DMS114 treated with DMSO at 0.1 percent for 48 hours (cell line): ENCODE measurements at regions not wholly inside any gene's neighbourhood (a gene's known extent, or its start where the extent isn't known, plus 50 kb on each side); places are given as distances from the start of the nearest gene placed in this dataset.

Experiments
- DNase-seq: peaks from one replicate; lab custom pipeline; 2025; ENCODE audit not compliant: unreplicated experiment; lab: John Stamatoyannopoulos, UW

DNA sequence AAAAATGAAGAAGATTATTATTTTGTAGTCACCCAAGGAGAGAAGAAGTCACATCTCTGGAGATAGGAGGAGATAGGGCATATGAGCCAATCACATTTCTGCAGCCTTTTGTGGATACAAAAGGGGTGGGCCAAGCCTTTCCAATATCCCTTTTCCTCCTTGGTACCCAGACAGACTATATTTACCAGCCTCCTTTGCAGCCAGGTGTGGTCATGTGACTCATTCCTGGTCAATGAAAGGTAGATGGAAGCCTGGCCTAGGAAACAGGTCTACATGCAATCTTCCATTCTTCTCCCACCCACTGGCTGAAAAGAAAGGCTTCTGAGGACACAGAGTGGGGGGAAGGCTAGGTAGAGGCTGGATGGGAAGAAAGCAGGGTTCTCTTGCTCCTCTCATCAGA, 58.1 kb upstream of the ERG start:
- DNase-seq = no peak

DNA sequence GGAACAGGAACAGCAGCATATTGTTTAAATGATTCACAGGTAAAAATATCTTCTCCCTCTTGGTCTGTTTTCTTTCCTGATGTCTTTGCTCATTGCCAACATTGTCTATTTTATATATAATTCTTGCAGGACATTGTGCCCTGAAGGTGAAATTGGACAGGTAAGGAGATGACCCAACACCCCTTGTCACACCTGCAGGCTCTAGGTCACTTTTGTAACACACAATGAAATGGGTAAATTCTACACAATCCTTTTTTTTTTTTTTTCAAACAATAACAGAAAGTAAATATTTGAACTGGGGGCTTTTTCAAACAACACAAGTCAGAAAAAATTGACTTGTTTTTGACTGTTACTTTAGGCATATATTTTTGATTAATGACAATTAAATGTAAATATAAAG, 62.9 kb upstream of the ERG start:
- DNase-seq = no peak

DNA sequence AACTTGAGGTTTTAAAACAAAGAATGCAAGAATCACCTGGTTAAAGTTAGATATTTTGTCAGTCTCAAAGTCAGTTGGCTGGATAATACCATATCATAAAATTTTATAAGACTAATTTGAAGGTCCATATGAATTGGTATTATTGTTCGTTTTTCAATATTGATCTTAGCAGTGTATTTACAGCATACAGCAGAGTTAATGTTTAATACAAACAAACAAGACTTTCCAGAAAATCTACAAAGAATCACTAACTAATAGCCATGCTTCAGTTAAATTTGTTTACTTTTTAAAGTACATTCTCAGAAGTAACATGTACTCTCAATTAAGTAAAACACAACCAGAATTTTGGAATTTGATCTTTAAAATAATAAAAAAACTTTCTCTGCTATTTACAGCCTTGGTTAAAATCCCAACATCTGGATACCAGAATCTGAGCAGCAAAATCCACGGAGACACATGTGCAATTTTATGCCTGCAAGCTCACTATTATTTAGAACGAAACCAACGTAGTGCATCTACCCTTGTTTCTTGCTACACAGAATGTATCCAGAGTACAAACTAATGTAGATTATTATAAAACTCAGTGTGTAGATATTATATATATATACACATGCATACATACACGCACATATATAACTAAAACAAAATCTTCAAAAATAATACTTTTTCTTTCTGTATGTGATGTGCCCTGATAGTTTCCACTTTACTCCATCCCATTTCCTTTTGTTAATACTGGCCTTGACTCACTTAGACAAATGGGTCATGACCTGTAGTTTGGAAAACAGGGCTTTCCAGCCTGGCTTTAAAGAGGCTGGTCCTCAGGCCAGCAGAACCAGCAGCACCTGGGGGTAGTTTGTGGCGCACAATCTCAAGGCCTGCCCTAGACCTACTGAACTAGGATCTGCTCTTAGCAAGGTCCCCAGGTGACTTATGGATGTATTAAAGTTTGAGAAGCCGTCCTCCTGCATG, 63.6 kb upstream of the ERG start:
- no peak for DNase-seq

DNA sequence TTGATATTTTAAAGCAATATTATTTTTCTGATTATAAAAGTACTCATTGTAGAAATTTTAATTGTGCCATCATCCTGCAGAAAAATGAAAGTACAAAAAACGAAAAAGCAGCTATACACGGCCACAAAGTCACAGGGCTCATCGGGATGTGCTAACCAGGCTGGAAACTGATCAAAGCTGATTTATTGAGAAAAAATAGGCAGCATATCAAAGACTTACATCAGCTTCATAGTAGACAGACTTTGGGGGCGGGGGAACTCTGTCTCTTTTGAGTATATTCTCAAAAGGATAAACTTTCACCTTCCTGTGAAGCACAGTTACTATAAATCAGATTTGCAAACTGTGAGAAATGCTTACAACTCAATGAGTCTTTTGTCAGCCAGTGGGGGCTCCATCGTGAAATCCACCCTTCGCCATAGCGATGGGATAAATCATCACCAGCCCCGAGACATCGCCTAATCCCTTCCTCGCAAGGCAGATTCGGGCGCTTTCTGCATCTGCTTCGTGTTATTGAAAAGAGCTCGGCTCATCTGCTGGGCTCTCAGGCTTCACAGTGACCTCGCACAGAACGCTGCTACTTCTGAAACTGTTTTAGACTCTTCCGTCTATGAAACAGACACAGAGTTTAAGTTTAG, 69.2 kb upstream of the ERG start:
- DNase-seq = no peak

DNA sequence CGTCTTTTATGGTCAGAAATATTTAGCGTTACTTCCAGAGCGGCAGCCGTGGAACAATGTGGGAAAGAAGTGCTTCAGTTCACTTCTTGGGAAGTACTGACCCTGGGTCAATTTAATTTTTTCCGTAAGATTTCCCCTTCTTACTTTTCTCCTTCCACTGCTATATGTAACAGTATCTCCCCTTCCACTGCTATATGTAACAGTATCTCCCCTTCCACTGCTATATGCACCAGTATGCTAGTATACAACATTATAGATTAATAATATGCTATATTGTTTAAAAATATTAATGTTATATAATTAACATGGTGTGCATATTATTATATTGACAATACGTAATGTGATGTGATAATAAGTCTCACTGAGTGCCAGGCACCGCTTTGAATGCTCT, 69.7 kb upstream of the ERG start:
- DNase-seq = no peak

DNA sequence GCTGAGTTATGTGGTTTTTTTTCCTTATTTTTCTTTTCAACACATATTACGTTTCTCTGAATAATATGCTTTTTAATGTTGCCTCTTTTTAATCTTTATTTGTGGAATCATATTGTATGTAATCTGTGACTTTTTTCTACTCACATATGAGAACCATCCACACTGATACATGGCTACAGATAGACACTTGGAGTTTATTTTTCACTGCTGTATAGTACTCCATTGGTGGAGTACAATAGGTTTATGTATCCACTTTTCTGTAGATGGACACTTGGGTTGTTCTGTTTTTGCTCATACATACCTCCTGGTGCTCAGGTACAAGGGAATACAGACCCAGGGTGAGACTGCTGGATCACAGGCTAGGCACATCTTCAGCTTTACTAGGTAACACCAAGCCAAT, 71.5 kb upstream of the ERG start:
- no peak for DNase-seq

DNA sequence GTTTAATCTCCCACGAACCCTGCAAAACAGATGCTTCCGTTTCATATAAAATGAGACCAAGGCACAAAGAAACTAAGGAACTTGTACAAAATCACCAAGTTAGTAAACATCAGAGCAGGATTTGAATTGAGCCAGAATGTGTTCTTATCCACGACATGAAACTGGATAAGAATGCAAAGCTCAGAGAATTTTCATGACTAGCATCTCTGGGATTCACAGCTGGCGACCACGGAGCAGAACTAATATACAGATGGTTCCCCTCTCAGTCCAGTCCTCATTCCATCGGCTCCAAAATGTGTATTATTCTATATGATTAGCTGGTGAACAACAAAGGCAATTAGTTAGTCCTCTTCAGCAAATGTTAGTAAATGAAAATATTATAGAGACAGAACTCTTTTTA, 72.3 kb upstream of the ERG start:
- no peak for DNase-seq

DNA sequence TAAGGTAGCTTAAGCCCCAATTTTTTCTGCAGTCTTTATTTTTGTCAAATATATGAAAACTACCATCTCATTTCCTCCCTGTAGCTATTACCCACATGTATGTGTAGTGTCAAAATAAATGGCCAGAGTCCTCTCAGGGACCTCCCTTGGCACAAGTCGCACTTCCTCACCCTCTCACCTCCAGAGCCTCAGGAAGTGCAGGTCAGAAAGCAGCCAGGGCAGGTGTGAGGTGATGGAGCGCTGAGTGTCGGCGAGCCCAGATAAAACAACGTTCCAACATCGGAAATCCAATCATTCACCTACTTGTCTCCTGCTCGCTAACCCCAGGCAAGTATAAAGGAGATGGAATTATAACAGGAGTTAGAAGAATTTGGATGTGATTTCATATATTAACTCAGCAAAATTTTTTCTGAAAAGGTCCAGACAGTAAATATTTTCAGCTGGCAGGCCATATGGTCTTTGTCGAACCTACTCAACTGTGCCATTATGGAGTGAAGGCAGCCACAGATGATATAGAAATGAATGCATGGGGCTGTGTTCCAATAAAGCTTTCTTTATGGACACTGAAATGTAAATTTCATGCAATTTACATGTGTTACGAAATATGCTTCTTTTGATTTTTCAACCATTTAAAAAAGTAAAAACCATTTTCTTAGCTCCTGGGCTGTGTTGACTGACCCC, 76.8 kb upstream of the ERG start:
- DNase-seq = no peak

DNA sequence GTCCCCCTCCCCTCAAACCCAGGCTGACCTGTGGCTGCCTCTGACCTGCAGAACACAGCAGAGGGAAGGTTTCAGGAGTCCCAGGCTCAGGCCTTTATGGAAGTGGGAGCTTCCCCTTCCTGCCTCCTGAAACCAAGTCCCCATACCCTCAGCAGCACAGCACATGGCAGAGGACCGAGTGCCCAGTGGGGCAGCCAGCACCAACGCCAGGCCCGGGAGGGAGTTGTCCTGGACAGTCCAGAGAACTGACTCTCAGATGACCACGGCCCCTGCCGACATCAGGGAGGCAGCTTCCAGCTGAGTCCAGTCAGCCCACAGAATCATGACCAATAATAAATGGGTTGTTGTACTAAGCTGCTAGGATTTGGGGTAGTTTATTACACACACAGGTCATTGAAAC, 79.6 kb upstream of the ERG start:
- DNase-seq = no peak

DNA sequence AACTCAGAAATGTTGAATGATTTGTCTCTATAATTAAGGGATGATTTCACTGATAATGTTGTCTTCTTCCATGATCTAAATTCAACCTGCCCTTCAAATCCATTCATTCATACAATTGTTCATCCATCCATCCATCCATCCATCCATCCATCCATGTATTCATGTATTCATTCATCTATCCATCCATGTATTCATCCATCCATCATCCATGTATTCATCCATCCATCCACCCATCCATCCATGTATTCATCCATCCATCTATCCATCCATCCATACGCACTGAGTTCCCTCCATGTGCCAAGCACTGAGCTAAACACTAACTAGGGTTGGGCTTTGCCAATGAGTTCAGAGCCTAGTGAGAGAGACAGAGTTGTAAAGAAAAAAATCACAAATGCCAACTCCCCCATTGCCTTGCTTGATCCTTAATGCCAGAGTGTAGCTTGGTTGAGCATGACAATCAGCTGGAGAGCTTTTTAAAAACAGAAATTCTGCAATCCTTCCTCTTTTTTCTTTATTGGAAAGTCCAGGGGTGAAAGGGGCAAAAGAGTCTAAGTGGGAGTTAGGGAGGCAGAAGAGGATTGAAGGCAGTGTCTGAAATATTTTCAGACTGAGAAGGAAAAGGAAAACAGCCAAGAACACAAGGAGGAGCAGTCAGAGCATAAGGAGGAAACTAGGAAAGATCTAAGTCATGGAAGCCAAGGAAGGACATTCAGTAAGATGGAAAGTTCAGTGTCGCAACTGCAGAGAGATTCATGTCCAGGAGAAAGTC, 92.4 kb upstream of the ERG start:
- no peak for DNase-seq

DNA sequence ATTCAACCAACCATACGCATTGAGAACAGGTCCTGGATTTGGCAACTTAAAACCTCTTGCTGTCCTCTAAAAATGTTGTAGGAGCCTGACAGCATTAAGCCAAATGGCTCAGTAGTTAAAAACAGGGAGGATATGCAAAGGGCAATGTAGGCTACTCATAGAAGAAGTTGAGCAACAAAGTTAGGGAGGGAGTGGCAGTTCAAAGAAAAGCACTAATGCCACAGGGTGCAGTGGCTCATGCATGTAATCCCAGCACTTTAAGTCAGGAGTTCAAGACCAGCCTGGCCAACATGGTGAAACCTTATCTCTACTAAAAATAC, 92.9 kb upstream of the ERG start:
- DNase-seq = no peak

DNA sequence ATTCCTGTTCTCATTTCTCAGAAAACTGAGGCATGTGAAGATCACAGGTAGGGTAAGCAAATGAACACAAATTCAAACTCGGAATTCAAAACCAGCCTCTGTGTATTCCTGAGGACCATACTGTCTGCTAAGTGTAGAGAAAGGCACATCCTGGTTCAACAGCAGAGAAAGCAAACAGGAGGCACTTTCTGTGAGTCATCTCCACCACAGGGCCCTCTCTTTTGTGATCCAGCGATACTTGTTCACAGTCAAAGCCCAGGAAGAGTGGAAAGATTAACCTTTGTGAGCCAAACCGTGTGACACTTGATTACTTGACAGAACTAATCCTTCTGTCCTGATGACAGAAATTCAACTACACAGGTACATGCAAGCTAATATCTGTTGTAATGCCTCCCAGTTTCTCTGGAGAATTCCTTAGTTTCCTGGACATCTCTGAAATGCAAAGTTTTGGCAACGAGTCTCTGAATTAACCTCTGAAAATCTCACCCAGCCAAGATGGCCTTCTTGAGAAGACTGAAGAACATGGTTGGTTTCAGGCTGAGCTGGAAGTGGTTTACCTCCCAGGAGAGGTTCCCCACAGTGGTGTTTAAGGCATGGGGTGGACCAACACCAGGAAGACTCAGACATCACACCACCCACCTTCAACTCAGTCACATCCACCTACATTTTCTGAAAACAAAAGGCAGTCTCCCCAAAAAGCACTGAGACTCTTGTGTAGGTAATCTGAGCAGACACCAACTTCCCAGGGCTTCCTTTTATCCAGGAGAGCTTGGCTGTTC, 98.2 kb upstream of the ERG start:
- DNase-seq = no peak

DNA sequence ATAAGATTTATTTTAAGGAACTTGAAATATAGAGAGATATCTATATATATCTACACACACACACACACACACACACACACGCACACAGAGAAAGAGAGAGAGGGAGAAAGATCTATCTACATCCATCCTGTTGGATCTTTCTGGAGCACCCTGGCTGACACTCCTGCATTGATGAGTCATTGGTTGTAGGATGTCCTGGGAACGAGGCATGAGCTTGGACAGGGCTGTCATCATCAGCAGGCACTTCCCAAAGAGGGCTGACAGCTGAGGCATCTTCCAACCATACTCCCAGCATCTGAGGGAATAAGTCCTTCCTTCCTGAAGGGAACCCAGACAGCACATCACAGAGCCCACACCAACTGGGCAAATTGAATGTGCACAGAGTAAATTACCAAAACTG, 99.1 kb upstream of the ERG start:
- DNase-seq = no peak

DNA sequence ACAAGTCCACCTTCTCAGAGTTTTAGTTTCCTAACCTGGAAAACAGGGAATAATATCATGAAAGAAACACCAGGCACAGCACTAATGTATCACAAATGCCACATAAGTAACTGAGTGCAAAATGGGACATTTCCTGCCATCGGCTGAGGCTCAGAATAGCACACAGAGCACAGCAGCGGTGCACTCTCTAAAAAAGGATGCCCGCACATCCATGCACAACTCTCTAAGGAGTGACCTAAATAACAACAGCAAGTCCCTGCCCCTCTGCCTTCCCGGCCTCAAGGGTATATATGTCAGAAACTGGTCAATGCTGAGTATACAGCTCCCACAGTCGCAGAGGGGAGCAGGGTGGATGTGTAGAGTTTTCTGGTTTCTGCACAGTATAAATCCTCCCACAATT, 100.1 kb upstream of the ERG start:
- DNase-seq = no peak

DNA sequence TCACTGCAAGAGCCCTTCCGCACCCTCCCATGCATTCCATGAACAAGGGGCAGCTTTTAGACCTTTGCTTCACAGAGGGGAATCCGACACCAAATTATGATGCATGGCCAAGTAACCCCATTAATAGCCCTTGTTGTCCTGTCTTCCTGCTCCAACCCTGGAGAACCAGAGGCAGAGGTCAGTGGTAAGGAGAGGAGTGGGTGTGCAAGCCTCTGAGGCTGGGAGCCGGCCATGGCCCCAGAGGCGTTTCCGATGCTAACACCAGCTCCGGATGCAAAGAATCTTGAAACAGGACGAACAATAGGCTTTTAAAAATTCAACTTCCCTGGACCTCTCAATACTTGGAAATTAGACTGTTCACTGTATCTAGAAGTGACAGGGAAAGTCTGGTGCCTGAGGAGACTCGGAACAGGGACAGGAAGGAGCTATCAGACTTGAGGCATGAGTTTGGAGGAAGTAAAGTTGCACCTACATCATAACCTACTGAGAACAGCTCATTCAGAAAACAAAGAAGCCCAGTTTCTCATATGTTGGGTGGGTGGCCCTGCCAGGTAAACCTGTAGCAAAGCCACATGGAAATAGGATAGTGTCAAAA, 101.2 kb upstream of the ERG start:
- DNase-seq = no peak

DNA sequence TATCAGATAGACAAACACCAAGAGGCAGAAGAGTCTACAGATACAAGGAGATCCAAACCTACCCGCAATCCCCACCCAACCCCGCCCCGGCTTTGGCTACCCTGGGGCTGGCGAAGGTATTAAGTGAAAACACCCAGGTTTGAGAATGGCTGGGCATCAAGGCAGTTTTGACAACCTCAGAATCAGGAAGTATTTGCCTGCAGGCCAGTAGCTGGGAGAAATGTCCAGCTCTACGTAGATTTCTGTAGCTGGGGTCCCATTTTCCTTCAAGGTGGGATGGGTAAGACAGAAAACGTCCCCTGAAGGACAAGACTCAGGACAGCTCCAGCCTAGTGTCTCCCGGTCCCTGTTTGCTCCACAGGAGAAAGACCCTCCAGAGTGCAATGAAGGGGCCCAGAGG, 101.8 kb upstream of the ERG start:
- no peak for DNase-seq

DNA sequence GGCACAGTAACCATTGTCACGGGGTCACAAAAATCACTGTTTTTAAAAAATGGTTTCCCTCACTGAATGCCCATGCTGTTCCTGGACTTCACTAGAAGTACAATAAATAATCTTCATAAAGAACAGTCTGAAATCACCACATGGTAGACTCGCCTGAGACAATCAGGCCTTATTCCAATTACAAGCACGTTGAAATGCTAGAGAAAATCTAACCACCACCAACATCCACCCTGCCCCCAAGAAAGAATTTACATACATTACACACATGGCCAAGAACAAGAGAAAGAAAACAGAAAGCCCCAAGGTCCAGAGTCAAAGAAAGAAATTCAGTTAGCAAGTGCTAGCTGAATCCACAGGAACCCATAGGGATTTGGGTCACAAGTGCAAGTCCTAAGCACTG, 107.0 kb upstream of the ERG start:
- no peak for DNase-seq

DNA sequence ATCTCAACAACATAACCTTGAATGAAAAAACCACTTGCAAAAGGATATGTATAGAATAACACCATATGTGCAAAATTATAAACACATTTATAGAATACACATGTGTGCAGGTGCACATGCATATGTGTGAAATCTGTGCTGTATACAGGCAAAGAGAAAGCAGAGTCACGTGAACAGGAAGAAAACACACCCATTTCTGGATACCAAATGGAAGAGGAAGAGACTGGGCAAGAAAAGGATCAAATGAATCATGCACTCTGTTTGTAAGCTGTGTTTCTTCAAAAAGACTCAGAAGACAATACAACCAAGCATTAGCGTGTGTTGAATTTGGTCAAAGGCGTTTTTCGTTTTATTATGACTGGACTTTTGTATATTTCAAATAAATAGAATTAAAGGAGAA, 111.3 kb upstream of the ERG start:
- no peak for DNase-seq

DNA sequence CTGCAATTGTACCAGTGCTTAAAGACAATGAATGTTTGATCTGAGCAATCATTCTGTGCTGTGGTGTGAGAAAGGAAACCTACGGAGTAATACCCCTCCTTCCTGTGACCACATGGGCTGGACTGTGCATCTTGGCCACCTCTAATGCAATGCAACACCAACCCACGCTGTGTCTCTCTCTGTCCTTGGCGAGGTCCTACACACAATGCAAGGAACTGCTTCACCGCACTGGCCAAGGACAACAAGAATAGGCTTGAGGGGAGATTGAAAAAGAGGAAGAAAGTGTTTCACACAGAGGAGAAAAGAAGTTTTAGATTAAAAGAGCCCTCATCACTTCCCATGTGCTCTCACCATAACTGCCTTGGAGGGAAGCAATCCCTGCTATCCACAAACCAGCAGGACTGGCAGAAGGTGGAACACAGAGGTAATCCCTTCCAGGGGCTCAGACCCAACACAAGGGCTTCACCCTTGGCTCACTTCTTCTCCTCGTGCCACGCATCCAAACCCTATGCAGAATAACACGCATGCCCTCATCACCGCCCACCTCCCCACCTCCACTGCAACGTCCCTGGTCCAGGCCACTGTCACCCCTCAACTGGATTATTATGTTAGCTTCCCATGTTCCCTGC, 112.5 kb upstream of the ERG start:
- DNase-seq = no peak

DNA sequence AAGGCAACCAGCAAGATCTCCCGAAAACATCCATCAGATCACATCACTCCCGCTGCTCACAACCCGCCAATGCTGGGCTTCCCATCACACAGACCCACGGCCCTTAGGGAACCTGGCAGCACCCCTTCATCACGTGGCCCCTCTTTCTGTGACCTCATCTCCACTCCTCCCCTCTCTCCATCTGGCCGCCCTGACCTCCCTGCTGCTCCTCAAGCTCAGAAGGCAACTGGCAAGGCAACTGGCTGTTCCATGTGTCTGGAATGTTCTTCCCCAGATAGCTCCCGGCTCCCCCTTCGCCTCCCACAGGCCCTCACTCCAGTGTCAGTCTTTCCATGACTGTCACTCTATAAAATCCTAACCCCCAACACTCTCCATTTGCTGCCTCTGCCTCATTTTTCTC, 113.0 kb upstream of the ERG start:
- DNase-seq = no peak
